HG03342 (cell line): ENCODE measurements at regions not wholly inside any gene's neighbourhood (a gene's known extent, or its start where the extent isn't known, plus 50 kb on each side); places are given as distances from the start of the nearest gene placed in this dataset.
"Not testable (repeated sequence)": the region's sequence is repeated elsewhere in the genome, so short reads cannot be mapped to it uniquely, and the experiment has no call there.

Experiments
- ATAC-seq: cut with Tn5 transposase; IDR thresholded peaks from one replicate; pipeline ENCODE4 v1.9.1; 2021; ENCODE audit warnings: mild to moderate bottlenecking, moderate library complexity; ENCODE audit not compliant: unreplicated experiment

DNA sequence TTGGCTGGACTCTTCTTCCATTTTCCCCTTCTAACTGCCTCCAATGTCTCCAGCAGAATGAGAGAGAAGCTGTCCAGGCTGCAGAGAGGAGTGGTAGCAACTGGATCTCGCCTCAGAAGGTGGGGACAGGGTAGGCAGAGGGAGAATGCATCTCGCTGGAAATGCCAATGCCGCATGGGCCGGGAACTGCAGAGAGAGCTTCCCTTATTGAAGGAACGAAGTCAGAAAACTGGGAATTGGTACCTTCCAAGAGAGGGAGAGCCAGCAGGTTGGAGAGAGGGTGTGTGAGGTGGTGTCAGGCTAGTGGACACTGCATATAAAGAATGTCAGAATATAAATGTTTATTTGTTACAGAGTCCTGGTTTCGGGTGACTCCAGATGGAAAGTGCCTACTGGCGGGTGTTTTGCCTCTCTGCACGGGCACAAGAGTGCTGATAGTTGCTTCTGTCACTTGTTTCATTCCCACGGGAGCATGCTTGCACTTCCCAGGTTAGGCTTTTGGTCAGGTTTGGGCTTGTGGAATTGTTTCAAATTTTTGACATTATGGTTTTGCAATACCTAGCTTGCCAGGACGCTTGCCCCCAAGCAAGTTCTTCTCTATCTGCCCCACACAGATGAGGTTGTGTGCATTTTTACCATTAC is 156.8 kb upstream of the STS start:
- ATAC-seq, result no peak

DNA sequence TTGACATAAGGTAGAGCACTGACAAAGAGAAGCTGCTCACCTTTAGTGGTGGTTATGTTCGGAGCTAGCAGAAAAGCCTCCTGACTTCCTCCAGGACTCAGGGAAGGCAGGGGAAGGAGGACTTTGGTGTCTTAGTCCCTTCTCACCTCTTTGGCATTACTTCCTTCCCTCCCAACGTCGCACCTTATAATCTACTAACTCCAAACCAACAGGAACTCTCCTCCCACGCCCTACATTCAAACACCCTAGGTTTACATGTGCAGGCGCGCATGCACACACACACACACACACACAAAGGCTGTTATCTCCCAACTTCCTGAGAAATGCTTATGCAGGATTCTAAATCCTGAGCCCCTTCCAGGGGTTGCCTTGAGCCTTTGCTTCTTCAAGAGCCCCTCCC is 157.7 kb upstream of the STS start:
- ATAC-seq, result no peak

DNA sequence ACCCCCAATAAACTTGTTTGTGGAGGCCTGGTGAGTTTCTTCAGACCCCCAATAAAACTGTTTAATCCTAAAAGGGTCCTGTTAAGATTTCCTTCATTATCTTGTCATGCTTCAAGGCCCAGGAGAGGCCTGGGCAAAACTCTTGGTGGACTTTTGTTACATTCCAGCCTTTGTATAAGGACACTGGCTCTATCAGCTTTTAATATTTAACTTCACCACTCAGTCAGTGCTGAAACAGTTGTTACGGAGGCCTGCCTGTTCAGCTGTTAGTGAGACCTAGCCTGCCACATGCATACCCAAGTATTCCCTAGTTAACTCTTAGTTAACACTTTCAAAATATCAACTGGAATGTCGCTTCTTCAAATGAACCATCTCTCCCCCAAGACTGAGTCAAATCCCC is 158.8 kb upstream of the STS start:
- ATAC-seq, result not testable (repeated sequence)

DNA sequence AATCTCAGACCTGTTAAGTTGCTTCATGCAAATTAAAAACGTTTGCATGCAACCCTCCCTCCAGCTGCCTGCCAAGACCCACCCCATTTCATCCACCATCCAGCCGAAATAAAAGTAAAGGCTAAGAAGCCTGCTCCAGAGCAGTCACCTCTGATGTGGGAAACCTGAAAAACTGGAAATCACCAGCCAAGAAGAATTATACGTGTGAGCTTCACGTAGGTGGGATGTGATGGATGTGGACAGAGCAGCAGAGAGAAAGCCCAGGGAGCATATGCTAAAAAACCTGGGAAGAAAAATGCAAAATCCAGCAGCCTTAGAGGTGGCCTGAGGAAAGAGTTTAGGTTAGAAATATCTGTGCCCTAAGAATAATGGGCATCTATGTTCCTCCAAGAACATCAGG is 160.6 kb upstream of the STS start:
- ATAC-seq, result no peak

DNA sequence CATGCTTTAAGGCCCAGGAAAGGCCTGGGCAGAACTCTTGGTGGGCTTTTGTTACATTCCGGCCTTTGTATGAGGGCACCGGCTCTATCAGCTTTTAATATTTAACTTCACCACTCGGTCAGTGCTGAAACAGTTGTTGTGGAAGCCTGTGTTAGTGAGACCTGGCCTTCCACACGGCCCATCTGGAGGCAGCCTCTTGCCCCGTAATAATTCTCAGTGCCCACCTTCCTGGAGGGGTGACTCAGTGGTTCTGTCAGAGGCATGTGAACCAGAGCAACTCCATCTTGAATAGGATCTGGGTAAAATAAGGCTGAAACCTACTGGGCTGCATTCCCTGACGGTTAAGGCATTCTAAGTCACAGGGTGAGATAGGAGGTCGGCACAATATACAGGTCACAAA is 162.0 kb upstream of the STS start:
- ATAC-seq, result no peak

DNA sequence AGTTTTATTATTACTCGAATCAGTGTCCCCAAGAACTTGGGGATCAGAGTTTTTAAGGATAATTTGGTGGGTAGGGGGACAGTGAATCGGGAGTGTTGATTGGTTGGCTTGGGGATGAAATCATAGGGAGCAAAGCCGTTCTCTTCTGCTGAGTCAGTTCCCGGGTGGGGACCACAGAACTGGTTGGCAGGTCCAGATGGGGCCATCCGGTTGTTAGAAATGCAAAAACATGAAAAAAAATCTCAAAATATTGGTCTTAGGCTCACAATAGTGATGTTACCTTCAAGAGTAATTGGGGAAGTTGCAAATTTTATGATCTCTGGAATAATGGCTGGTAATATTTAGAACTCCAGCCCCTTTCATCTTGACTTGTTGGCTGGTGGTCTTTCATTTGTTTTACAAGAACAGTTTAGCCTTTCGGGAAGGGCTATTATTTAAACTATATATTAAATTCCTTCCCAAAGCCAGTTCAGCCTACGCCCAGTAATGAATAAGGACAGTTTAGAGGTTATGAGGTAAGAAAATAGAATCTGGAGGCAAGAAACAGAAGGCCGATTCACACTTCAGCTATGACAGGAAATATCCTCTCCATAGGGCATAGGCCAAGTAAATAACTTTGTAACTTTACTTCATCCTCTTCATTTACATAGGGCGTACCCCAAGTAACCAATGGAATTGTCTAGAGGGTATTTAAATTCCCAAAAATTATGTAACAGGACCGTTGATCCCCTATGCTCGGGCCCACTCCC is 164.1 kb upstream of the STS start:
- no peak for ATAC-seq

DNA sequence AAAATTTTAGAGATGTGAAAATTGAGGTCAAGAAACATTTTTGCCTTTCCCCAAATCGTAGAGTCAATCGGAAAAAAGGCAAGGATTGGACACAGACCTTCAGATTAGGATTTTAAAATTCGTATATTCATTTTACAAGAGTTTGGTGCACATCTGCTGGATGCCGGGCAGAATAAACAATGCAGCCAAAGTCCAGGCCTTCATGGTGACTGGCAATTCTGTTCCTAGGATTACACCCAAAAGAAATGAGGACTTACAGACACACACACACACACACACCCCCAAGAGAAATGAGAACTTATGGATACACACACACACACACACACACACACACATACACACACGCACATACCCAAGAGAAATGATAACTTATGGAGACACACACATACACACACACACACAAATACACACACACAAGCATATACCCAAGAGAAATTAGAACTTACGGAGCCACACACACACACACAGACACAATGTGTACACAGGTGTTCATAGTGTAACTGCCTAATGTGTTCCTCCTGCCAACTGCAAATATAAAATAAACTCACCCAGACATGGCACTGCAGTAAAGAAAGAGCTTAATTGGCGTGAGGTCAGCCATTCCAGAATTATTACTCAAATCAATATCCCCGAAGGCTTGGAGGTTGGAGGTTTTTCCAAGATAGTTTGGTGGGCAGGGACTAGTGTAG is 165.7 kb upstream of the STS start:
- ATAC-seq, result no peak

DNA sequence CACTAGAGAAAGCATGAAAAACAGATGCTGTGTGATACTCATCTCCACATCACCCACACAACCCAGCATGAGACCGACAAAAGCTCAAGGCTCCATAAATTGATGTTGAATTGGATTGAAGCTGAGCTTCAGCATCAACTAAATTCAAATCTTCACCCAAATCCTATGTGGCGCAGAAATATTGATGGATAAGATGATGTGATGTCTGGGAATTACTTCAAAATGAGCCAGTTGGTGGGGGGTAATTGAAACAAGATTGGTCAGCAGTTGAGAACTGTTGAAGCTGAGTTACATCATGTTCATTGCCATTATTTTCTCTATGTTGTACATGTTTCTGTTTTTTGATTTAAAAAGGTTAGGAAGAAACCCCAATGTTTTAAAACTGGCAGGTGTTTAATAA is 166.5 kb upstream of the STS start:
- no peak for ATAC-seq

DNA sequence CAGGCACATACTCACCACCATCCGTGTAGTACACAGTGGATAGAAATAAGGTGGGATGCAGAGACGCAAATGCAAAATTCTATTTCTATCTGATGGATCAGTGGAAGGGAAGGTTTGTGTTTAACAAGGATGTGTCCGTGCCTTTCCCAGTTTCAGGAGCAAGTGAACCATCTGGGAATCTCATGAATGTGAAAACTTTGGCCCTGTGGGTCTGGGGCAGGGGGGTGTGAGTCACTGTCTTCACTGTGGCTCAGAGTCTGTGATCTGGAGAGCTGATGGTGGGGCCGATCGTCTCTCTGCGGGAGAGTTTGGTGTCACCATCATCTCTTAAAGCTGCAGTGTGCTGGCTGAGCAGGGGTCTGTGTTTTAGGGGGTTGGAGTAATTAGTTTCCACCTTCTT is 179.3 kb upstream of the STS start:
- ATAC-seq, result no peak

DNA sequence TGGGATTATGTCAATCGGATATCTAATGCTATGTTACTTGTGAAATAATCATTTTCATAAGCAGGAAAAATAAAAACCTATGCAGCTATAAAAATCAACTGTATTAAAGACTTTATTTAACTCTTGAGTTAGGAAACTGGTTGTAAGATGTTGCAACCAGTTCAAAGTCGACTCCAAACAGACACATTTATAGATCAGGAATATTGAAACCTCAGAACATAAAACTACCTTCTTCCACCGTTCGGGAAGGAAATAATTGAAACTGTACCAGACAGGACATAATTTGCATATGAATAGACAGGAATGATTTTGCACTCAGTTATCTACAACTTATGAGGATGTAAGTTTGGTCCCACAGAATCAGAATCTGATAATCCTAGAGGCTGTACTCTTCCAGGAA is 181.8 kb upstream of the STS start:
- ATAC-seq, result no peak

DNA sequence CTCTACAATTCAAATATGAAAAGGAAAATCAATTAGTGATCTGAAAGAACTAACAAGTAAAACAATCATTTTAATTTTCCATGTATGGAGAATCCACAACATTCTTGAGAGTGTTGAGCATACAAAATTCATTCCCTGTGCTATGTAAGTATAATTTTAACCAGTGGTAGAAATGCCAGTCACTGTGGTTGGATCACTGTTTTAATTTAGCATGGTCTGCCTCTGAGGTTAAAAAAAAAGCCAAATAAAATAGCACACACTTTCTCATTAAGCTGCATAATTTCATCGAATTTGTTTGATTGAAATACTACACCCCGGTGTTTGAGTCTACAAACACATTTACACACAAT is 185.5 kb upstream of the STS start:
- no peak for ATAC-seq

DNA sequence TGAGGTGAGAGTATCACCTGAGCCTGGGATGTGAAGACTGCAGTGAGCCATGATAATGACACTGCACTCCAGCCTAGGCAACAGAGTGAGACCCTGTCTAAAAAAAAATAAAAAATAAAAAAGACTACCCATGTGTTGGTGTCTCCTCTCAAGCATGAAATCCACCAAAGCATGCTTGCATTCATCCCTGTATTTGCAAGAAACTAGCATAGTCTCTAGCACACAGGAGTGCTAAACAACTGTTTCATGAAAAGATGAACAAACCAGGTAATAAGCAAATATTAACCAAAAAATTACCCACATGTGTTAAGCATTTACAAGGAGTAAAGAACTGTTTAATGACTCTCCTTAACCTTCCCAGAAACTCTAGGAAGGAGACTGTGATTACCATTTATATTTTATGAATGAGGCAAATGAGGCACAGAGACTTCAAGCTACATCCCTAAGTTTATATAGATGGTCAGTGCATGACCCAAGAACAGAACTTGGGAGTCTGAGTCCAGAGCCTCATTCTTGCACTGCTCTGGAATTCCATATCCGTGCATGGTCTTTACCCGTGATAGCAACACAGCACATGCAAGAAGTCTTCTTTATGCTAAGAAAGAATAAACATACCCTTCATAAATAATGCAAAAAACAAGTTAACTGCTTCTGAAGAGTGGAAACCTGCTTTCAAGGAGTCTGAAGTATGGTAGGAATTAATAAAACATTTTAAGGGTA is 186.1 kb upstream of the STS start:
- ATAC-seq, result no peak

DNA sequence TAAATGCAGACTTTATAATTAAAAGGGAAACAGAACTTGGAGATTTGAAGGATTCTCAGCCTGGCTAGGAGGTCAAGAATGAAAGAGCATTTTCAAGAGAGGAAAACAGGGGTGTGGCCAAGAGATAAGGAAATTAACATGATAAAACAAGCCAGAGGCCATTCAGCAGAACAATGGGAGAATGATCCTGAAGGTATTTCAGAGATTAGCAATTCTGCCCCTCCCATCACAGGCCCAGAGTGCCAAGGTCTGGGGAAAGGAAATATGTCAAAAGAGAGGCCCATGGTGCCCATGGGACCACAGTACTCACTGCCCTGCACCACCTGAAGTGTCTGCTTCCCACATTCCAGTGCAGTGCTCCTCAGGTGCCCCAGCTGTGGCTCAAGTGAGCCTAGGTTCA is 188.5 kb upstream of the STS start:
- no peak for ATAC-seq

DNA sequence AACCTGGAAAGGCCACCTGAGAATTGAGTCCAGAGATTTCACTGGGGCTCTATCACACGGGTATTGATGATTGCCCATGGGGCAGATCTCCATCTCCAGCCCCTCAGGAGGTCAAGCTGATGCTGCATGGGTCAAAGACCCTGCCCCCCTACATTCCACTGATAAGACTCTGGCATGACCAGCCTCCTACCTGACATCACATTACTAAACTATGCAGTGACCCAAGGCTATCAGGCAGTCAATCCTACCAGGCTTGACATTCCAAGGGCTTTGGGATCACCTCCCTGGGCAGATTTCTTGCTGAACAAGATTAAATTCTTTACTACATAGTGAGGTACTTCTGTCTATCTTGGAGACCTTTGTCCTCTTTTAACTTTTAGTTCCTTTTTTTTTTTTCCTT is 192.7 kb upstream of the STS start:
- no peak for ATAC-seq

DNA sequence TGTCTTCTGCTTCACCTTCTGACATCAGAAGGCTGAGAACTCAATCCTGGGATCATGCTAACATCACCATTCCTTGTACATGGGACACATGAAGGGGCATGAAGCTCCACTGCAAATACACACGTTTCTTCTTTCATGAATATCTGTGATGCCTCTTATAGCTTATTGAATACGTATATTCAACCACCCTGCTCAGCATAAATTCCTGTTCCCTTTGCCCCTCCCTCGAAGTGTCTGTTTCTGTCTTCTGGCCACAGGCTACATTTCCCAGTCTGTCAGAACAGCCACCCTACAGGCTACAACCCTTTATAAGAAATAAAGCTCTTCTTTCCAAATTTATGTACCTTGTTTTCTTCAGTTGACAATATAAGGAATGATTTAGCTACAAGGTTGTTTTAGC is 201.3 kb upstream of the STS start:
- ATAC-seq, result no peak

DNA sequence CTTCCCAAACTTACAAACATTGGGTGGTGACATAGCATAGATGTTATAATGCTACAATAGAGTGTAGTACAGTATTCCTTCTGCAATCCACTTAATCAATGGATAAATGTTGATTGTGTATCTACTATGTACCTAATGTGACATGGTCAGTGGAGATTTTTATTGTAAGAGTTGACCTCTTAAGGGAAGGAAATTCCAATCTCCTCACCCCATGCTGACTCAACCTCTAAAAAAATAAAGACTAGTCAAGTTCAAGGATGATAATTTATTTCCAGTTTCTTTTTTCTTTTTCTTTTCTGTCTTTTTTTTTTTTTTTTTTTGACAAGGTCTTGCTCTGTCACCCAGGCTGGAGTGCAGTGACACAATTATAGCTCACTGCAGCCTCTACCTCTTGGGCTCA is 206.5 kb upstream of the STS start:
- no peak for ATAC-seq

DNA sequence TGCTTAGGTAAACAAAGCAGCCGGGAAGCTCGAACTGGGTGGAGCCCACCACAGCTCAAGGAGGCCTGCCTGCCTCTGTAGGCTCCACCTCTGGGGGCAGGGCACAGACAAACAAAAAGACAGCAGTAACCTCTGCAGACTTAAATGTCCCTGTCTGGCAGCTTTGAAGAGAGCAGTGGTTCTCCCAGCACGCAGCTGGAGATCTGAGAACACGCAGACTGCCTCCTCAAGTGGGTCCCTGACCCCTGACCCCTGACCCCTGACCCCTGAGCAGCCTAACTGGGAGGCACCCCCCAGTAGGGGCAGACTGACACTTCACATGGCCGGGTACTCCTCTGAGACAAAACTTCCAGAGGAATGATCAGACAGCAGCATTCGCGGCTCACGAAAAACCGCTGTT is 214.6 kb upstream of the STS start:
- ATAC-seq, result not testable (repeated sequence)

DNA sequence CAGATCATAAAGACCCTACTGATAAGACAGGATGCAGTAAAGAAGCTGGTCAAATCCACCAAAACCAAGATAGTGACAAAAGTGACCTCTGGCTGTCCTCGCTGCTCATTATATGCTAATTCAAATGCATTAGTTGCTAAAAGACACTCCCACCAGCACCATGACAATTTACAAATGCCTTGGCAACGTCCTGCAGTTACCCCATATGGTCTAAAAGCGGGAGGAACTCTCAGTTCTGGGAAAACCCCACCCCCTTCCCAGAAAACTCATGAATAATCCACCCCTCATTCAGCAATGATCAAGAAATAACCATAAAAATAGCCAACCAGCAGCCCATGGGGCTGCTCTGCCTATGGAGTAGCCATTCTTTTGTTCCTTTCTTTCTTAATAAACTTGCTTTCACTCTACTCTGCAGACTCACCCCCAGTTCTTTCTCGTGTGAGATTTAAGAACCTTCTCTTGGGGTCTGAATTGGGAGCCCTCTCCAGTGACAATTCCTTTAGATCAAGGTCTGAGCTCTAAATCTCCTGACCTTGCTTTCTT is 217.1 kb upstream of the STS start:
- ATAC-seq, result no peak

DNA sequence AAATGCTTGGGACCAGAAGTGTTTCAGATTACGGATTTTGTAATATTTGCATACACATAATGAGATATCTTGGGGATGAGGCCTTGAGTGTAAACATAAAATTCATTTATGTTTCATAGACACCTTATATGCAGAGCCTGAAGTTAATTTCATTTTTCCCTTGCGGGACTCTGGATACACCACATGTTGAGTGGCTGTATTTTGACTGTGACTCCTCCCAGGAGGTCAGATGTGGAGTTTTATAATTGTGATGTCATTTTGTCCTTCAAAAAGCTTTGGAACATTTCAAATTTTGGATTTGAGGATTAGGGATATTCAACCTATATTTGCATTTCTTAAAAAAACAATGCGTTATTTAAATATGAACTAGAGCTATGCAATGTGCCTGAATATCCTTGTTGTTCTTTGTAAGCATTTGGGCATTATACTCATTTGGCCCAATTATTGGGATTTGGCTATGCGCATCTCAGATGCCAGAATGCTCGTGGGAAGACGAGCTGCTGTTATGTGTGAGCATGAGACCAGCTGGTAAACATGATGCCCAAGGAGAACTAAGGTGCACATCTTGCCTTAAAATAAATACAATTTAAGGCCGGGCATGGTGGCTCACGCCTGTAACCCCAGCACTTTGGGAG is 223.0 kb upstream of the STS start:
- ATAC-seq, result no peak

DNA sequence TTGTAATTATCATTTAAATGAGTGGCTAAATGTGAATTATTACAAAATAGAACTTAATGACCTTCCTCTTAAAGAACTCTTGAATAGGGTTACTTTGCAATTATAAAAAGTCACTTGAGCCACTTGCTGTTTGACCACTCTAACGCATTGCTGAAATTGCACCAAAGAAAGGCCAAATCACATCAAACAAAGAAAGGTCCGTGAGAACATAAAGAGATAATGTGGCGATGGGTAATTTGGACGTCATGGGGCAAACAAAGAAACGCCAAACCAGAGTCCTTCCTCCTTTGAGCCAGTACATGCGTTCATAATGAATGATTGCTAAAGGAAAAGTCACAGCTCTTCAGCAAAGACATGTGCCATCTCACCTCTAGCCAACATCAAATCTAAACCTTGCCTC is 229.8 kb upstream of the STS start:
- ATAC-seq, result no peak

DNA sequence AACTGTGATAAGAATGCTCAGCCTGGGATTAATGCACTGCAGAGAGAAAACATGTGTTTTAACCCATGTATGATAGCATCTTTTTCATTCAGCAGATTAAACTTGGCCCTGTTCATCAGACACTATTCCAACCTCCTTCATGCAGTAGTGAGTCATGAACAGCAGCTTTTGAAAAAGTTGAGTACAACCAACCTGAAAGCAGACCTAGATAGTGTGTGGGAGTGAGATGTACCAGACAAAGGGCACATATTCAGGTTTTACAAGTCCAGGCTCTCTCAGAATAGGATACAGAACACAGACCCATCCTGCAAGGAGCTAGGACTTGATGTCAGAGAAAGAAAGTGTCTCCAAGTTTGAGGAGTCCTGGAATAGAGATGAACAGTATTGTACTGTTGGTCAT is 237.3 kb upstream of the STS start:
- ATAC-seq, result no peak
